ENCODE measurements at regions not wholly inside any gene's neighbourhood (a gene's known extent, or its start where the extent isn't known, plus 50 kb on each side); places are given as distances from the start of the nearest gene placed in this dataset.

DNA sequence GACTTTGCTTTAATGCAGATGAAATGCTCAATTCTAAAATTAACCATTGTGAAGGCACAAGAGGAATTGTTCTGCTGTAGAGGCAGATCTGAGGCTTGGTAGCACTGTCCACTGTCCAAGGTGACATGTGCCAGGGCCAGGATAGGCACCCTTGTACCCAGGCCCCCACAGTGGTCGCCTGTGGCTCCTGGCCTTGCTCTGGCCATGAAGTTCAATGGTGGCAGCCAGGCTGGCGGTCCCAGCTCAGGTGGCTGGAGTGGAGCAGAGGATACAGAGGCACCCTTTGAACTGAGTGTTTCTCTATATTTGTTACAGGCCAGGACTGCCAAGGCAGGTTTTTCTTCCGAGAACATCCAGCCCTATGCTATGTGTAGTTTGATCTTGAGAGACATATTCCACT, 102.6 kb downstream of the PTGS2 start:
- no peaks in the 10 kb centered on the region for H3K36me3 ChIP-seq (ENCODE audit: control insufficient read depth in 4 of 4, insufficient read depth in 4 of 4, low read length in 4 of 4)
- TF ChIP-seq, protein P1, sequence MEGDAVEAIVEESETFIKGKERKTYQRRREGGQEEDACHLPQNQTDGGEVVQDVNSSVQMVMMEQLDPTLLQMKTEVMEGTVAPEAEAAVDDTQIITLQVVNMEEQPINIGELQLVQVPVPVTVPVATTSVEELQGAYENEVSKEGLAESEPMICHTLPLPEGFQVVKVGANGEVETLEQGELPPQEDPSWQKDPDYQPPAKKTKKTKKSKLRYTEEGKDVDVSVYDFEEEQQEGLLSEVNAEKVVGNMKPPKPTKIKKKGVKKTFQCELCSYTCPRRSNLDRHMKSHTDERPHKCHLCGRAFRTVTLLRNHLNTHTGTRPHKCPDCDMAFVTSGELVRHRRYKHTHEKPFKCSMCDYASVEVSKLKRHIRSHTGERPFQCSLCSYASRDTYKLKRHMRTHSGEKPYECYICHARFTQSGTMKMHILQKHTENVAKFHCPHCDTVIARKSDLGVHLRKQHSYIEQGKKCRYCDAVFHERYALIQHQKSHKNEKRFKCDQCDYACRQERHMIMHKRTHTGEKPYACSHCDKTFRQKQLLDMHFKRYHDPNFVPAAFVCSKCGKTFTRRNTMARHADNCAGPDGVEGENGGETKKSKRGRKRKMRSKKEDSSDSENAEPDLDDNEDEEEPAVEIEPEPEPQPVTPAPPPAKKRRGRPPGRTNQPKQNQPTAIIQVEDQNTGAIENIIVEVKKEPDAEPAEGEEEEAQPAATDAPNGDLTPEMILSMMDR (IDR thresholded peaks at IDR 0.05; ENCODE audit: control extremely low read depth, extremely low read depth) = no peak
- no peak for DNase-seq
- H3K9me3 ChIP-seq (ENCODE audit: control insufficient read depth in 4 of 4, insufficient read depth in 3 of 4, low read length in 3 of 4) = no peaks in the 10 kb centered on the region
- no peak overlapping the region for H3K4me3 ChIP-seq
- no peak overlapping the region for H3K27ac ChIP-seq (ENCODE audit: low read depth in 1 of 2, low read length in 1 of 2)
- no peak for ATAC-seq (ENCODE audit: insufficient read depth, low FRiP score)
- H3K4me1 ChIP-seq (ENCODE audit: control insufficient read depth in 5 of 5, insufficient read depth in 5 of 5, low read length in 5 of 5) = peaks cover 0 to 2% (median 0%) of the 10 kb centered on the region in 5 donors
- H3K27me3 ChIP-seq (ENCODE audit: control insufficient read depth in 3 of 3, insufficient read depth in 3 of 3, low read length in 2 of 3) = no peaks in the 10 kb centered on the region
- WGBS, 2 donors = 94 to 100% methylated on average over 3 of the region's 3 CpGs
- H3K9ac ChIP-seq (ENCODE audit: insufficient read depth in 1 of 2, low read length in 2 of 2) = no peak overlapping the region

DNA sequence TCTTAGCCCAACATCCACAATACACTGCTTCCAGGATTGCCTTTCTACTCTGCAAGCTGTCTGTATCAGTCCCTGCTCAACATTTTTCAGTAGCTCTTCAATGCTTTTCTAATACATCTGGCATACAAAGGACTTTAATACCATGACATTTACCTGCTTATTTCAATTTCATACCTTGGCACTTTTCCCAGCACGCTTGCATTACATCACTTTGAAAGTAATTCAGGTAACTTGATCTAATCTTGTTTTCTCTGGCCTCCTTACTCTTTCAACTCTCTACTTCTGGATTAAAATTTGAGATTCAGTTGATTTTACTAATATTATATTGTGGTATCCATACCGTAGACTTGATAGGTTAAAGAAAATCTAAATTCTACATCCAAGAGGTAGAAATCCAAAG, 103.0 kb downstream of the PTGS2 start:
- 72 to 91% methylated on average over 2 of the region's 2 CpGs for WGBS, 2 donors
- Histone ChIP-seq H3K4me1 (ENCODE audit: control insufficient read depth in 5 of 5, insufficient read depth in 5 of 5, low read length in 5 of 5) (peaks cover 0 to 2% (median 0%) of the 10 kb centered on the region in 5 donors), H3K4me3 (no peak overlapping the region), H3K9me3 (ENCODE audit: control insufficient read depth in 4 of 4, insufficient read depth in 3 of 4, low read length in 3 of 4) (no peaks in the 10 kb centered on the region), H3K27ac (ENCODE audit: low read depth in 1 of 2, low read length in 1 of 2) (no peak overlapping the region), H3K27me3 (ENCODE audit: control insufficient read depth in 3 of 3, insufficient read depth in 3 of 3, low read length in 2 of 3) (no peaks in the 10 kb centered on the region), H3K36me3 (ENCODE audit: control insufficient read depth in 4 of 4, insufficient read depth in 4 of 4, low read length in 4 of 4) (no peaks in the 10 kb centered on the region), H3K9ac (ENCODE audit: insufficient read depth in 1 of 2, low read length in 2 of 2) (no peak overlapping the region)
- TF ChIP-seq, protein P1 (IDR thresholded peaks at IDR 0.05; ENCODE audit: control extremely low read depth, extremely low read depth) = no peak
- ATAC-seq (ENCODE audit: insufficient read depth, low FRiP score) = no peak
- DNase-seq = peak in 2 of 3 donors; percentile 47 to 72

DNA sequence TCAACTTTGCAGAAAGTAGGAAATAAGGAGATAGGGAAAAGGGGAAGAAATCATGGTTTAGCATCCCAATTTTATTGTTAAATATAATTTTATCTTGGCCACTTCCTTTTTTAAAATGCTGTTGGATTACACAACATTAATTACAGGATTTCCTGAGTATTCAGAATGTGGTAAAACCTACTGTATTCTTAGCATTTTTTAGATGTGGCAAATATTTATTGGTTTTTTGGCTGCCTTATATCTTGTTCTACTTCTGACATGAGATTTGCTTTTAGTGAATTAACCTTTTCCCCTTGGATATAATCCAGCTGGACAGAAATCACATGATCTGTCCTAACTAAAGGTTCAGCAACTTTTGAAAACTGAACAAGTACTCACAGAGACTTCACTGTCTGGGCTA, 104.9 kb downstream of the PTGS2 start:
- Histone ChIP-seq H3K27me3 (ENCODE audit: control insufficient read depth in 3 of 3, insufficient read depth in 3 of 3, low read length in 2 of 3) (no peaks in the 10 kb centered on the region), H3K27ac (ENCODE audit: low read depth in 1 of 2, low read length in 1 of 2) (no peak overlapping the region), H3K9ac (ENCODE audit: insufficient read depth in 1 of 2, low read length in 2 of 2) (no peak overlapping the region), H3K9me3 (ENCODE audit: control insufficient read depth in 4 of 4, insufficient read depth in 3 of 4, low read length in 3 of 4) (no peaks in the 10 kb centered on the region), H3K36me3 (ENCODE audit: control insufficient read depth in 4 of 4, insufficient read depth in 4 of 4, low read length in 4 of 4) (no peaks in the 10 kb centered on the region), H3K4me3 (no peak overlapping the region), H3K4me1 (ENCODE audit: control insufficient read depth in 5 of 5, insufficient read depth in 5 of 5, low read length in 5 of 5) (peaks cover 0 to 2% (median 0%) of the 10 kb centered on the region in 5 donors)
- DNase-seq = peak in 1 of 3 donors; percentile 15
- no peak for ATAC-seq (ENCODE audit: insufficient read depth, low FRiP score)
- TF ChIP-seq, protein P1 (IDR thresholded peaks at IDR 0.05; ENCODE audit: control extremely low read depth, extremely low read depth) = no peak

DNA sequence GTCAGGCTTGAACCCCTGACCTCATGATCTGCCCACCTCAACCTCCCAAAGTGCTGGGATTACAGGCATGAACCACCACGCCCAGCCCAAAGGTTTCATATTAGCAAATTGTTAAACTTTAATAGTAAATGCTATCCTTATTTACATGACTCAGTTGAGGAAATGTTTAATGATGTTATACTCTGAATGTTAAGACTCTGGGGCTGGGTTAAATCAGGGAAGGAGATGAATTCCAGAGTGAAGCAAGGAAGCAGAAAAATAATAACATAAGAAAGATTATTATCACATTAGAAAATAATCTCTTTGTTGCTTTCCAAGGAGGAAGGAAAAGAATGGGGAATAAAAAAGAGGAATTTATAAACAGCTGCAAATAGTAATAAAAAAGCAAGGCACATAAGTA, 105.3 kb downstream of the PTGS2 start:
- Histone ChIP-seq H3K4me1 (ENCODE audit: control insufficient read depth in 5 of 5, insufficient read depth in 5 of 5, low read length in 5 of 5) (peaks cover 0 to 2% (median 0%) of the 10 kb centered on the region in 5 donors), H3K4me3 (no peak overlapping the region), H3K36me3 (ENCODE audit: control insufficient read depth in 4 of 4, insufficient read depth in 4 of 4, low read length in 4 of 4) (no peaks in the 10 kb centered on the region), H3K27ac (ENCODE audit: low read depth in 1 of 2, low read length in 1 of 2) (no peak overlapping the region), H3K9me3 (ENCODE audit: control insufficient read depth in 4 of 4, insufficient read depth in 3 of 4, low read length in 3 of 4) (no peaks in the 10 kb centered on the region), H3K9ac (ENCODE audit: insufficient read depth in 1 of 2, low read length in 2 of 2) (no peak overlapping the region), H3K27me3 (ENCODE audit: control insufficient read depth in 3 of 3, insufficient read depth in 3 of 3, low read length in 2 of 3) (no peaks in the 10 kb centered on the region)
- DNase-seq = no peak
- WGBS, 2 donors = 79 to 80% methylated on average over 1 of the region's 1 CpG
- TF ChIP-seq, protein P1 (IDR thresholded peaks at IDR 0.05; ENCODE audit: control extremely low read depth, extremely low read depth) = no peak
- no peak for ATAC-seq (ENCODE audit: insufficient read depth, low FRiP score)
